KBM-7 (cell line): ENCODE measurements at regions not wholly inside any gene's neighbourhood (a gene's known extent, or its start where the extent isn't known, plus 50 kb on each side); places are given as distances from the start of the nearest gene placed in this dataset.
"Not testable (repeated sequence)": the region's sequence is repeated elsewhere in the genome, so short reads cannot be mapped to it uniquely, and the experiment has no call there.

ENCODE experiments used
- DNase-seq: peaks from one replicate; pipeline ENCODE4 v3.0.0-alpha.2; 2015
- in situ Hi-C: fragments of 300-500 bp; cut with MboI; formaldehyde crosslinking; loops from 2 replicates; pipeline ENCODE4 v1.14.3; 2020; ENCODE audit warnings: low sequenced_read_pairs, low pct_unique_long_range_greater_than_20kb, mixed read lengths

- in situ Hi-C loops: no loop called here
- DNase-seq: no peak
These were observed 155.6 kb downstream of the NDUFA10 start for GRCh38 chr2:239869272-239870155.

- no peak for DNase-seq
These were observed 156.5 kb downstream of the NDUFA10 start for GRCh38 chr2:239868556-239869181.

GRCh38 chr2:239866778-239867177 is 158.4 kb downstream of the NDUFA10 start:
- in situ Hi-C loops: no loop called here
- DNase-seq: no peak

More at GRCh38 chr2:239868556-239869181, 156.5 kb downstream of the NDUFA10 start:
- in situ Hi-C loops: no loop called here

- in situ Hi-C loops: no loop called here
- DNase-seq: no peak
These were observed 158.8 kb downstream of the NDUFA10 start for GRCh38 chr2:239866350-239866749.

- in situ Hi-C loops: not testable (repeated sequence)
These were observed 159.3 kb downstream of the NDUFA10 start for GRCh38 chr2:239865856-239866255.

GRCh38 chr2:239865059-239865639 is 160.0 kb downstream of the NDUFA10 start:
- in situ Hi-C loops: no loop called here
- no peak for DNase-seq

More at GRCh38 chr2:239865856-239866255, 159.3 kb downstream of the NDUFA10 start:
- DNase-seq: not testable (repeated sequence)

- in situ Hi-C loops: no loop called here
- DNase-seq: no peak
These were observed 160.7 kb downstream of the NDUFA10 start for GRCh38 chr2:239864247-239865058.

GRCh38 chr2:239862613-239863012 is 162.5 kb downstream of the NDUFA10 start:
- in situ Hi-C loops: no loop called here
- no peak for DNase-seq

GRCh38 chr2:239858179-239858578 is 167.0 kb downstream of the NDUFA10 start:
- peak; percentile 8 for DNase-seq
- in situ Hi-C loops: no loop called here

- in situ Hi-C loops: no loop called here
- DNase-seq: no peak
These were observed 167.6 kb downstream of the NDUFA10 start for GRCh38 chr2:239857591-239857990.

- in situ Hi-C loops: no loop called here
- DNase-seq: no peak
These were observed 168.4 kb downstream of the NDUFA10 start for GRCh38 chr2:239856620-239857285.

GRCh38 chr2:239855863-239856587 is 169.1 kb downstream of the NDUFA10 start:
- no peak for DNase-seq
- in situ Hi-C loops: no loop called here

GRCh38 chr2:239854596-239854995 is 170.5 kb downstream of the NDUFA10 start:
- no peak for DNase-seq
- in situ Hi-C loops: no loop called here

GRCh38 chr2:239853706-239854327 is 171.3 kb downstream of the NDUFA10 start:
- DNase-seq: no peak

GRCh38 chr2:239853121-239853520 is 172.0 kb downstream of the NDUFA10 start:
- no peak for DNase-seq
- in situ Hi-C loops: no loop called here

More at GRCh38 chr2:239853706-239854327, 171.3 kb downstream of the NDUFA10 start:
- in situ Hi-C loops: no loop called here

GRCh38 chr2:239852272-239852671 is 172.9 kb downstream of the NDUFA10 start:
- in situ Hi-C loops: no loop called here
- no peak for DNase-seq

GRCh38 chr2:239846789-239847676 is 178.1 kb downstream of the NDUFA10 start:
- in situ Hi-C loops: no loop called here
- DNase-seq: no peak
